GM12892 (cell line): ENCODE measurements at regions not wholly inside any gene's neighbourhood (a gene's known extent, or its start where the extent isn't known, plus 50 kb on each side); places are given as distances from the start of the nearest gene placed in this dataset.
"Not testable (repeated sequence)": the region's sequence is repeated elsewhere in the genome, so short reads cannot be mapped to it uniquely, and the experiment has no call there.

Experiments used
- DNase-seq: peaks from one replicate; pipeline ENCODE4 v3.0.0; 2011; ENCODE audit not compliant: insufficient read length
- FAIRE-seq: peaks from 2 replicates; lab custom pipeline; 2011; peaks lifted over from hg19 to GRCh38; lab: Jason Lieb, UNC
- POLR2A ChIP-seq: IDR thresholded peaks from 2 replicates; pipeline ENCODE4 v1.6.1; 2011; ENCODE audit warnings: low read depth, low read length, control low read depth
- POLR2AphosphoS5 ChIP-seq: IDR thresholded peaks from 2 replicates; pipeline ENCODE4 v1.6.1; 2011; ENCODE audit warnings: low read depth, low read length, control low read depth
- TAF1 ChIP-seq: IDR thresholded peaks from 2 replicates; pipeline ENCODE4 v1.6.1; 2011; ENCODE audit warnings: low read depth, mild to moderate bottlenecking, control low read depth, low read length, borderline replicate concordance

DNA sequence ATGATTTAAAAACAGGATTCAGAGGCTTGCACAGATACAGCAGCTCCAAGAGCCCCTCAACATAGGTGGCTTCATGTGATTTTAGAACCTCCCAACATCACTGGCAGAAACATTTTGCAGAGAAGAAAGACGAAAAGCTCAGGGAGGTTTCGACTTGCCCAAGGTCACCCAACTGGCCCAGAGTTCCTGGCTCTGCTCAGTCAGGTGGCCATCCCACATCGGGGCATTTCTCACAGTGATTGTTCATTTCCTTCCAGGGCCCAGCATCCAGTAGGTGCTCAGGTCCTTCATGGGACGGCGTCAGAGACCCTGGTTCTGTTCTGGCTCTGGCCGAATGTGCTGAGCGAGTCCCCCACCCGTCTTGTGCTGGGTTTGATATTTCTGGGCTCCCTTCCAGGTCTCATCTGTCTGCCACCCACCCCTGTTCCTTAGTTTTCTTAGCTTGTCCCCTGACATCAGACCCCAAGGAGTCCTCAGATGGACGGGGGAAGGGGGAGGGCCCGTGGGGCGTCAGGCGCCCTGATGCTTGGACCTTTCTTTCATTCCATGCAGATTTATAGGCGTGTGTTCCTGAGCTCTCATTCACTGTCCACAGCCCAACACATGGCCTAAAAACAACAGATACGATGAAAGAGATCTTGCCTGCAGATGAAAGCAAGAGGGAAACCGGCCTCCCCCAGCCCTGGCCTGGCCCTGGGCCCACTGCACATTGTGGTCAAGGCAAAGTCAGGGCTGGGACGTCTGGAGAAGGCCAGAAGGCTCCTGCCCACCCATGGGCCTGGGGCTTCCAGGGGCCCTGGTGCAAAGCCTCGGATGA is 123.1 kb upstream of the ZBTB40 start:
- TF ChIP-seq POLR2A (no peak), TAF1 (no peak), POLR2AphosphoS5 (no peak)
- no peak for FAIRE-seq

GRCh38 chr1:22329148-22329515 is 122.5 kb upstream of the ZBTB40 start:
- no peak for FAIRE-seq
- no peak for DNase-seq
- TF ChIP-seq TAF1 (no peak), POLR2AphosphoS5 (no peak), POLR2A (no peak)

More for the DNA sequence above, 123.1 kb upstream of the ZBTB40 start:
- DNase-seq, result no peak

- FAIRE-seq (no peak), DNase-seq (no peak)
- TF ChIP-seq POLR2A, result no peak
Observed at GRCh38 chr1:22330092-22330759, 121.4 kb upstream of the ZBTB40 start.

DNA sequence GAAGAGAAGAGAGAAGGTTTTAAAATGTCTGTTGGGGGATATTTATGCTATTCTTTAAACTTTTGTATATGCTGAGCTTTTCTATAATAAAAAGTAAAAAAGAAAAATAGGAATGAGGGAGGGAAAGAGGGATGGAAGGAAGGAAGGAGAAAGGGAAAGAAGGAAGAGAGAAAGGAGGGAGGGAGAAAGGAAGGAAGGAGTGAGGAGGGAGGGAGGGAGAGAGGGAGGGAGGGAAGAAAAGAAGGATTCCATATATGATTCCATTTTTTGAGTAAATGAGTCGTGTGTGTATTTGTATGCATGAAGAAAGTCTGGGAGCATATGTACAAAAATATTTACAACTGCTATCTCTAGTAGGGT is 120.9 kb upstream of the ZBTB40 start:
- no peak for FAIRE-seq
- TF ChIP-seq POLR2AphosphoS5, result no peak
- TF ChIP-seq POLR2A, result no peak
- TF ChIP-seq TAF1, result no peak

DNA sequence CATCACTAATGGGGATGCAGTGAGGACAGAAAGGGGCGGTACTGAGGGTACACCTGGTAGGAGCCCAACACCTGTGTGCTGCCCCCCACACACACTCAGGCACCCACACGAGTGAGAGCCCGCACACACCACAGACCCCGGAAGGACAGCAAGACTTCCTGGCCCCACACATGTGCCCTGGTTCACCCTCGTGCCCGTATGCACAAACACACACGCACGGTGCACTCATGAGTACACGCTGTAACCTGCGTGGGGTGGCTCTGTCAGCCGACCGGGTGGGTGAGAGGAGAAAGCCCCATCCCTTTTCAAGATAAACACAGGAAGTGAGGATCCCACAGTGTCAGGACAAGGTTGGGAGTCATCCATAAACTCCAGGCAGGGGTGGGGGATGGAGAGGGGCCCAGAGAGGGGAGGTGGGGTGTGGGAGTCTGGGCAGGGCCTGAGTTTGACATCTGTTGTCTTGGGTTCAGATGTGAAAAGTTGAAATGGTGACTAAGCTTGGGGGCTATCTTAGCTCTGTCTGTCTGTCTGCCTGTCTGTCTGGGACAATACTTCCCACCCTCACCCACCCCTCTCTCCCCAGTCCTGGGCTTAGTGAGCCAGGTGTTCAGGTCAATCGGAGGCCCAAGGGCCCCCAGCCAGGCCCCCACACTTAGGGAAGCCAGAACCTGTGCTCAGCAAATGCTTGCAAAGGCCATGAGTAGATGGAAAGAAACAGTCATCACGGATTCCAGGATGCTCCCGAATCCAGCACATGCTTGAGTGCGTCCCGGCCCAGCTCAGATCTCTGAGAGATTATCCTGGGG is 119.8 kb upstream of the ZBTB40 start:
- TF ChIP-seq POLR2AphosphoS5 (no peak), TAF1 (no peak), POLR2A (no peak)
- no peak for FAIRE-seq
- no peak for DNase-seq

More for the DNA sequence above, 120.9 kb upstream of the ZBTB40 start:
- no peak for DNase-seq

DNA sequence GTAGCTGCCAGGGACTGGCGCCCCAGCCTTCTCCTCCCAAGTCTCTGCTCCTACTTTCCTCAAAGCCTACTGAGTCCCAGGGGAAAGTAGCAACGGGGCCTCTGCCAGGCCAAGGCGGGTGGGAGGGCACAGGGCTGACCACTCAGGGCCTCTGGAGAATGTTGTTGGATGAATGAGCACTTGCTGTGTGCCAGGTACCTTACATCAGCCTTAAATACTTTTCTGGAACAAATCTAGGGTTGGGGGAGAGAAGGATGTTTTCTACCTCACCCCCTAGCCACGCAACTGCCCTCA is 119.3 kb upstream of the ZBTB40 start:
- DNase-seq (no peak), FAIRE-seq (no peak)
- no peak for TF ChIP-seq POLR2A
- no peak for TF ChIP-seq TAF1
- no peak for TF ChIP-seq POLR2AphosphoS5

- TF ChIP-seq TAF1, result no peak
- TF ChIP-seq POLR2A, result no peak
- TF ChIP-seq POLR2AphosphoS5, result no peak
- DNase-seq, result no peak
- no peak for FAIRE-seq
Observed at GRCh38 chr1:22332795-22333499, 118.7 kb upstream of the ZBTB40 start.

DNA sequence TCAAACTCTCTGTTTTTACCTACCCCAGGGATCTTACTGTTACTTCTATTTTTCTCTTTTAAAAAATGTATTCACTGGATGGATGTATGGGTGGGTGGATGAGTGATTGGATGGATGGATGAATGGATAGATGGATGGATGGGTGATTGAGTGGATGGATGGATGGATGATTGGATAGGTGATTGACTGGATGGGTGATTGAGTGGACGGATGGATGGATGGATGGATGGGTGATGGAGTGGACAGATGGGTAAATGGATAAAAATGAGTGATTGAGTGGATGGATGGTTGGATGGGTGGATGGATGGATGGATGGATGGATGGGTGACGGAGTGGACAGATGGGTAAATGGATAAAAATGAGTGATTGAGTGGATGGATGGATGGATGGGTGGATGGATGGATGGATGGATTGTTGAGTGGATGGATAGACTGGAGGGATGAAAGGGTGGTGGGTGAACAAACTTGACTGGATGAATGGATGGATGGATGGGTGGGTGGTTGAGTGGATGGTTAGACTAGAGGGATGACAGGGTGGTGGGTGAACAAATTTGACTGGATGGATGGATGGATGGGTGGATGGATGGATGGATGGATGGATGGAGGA is 118.0 kb upstream of the ZBTB40 start:
- TF ChIP-seq TAF1 (no peak), POLR2A (no peak), POLR2AphosphoS5 (no peak)
- no peak for FAIRE-seq

DNA sequence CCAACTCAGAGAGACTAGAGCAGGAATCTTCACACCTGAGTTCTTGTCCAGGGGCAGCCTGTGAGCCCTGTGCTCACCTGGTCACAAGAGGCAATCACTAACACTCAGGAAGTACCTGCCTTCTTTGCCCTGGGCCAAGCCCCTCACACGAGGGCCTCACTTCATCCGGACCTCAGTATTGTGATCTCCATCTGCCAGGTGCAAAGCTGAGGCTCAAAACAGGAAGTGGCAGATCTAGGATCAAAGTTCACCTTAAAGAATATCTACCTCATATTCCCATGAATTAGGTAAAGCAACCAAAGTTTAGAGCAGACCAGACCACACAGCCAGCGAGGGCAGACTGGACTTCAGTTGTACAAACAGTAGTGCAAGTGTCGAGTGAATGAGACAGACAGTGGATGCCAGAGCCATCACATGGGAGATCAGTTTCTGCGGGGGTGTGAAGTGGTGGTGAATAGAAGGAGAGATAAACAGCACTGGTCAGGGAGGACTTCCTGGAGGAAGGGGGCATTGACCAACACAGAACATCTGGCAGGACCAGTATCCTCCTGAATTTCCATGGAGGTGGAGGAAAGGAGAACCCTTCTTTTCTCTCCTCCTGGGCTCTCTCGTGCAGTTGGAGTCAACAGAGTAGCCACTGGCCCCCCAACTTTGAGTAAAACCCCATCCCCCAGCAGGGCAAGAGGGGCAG is 116.6 kb upstream of the ZBTB40 start:
- no peak for DNase-seq
- no peak for TF ChIP-seq TAF1
- no peak for TF ChIP-seq POLR2A
- TF ChIP-seq POLR2AphosphoS5, result no peak
- no peak for FAIRE-seq

More for the DNA sequence above, 118.0 kb upstream of the ZBTB40 start:
- no peak for DNase-seq

DNA sequence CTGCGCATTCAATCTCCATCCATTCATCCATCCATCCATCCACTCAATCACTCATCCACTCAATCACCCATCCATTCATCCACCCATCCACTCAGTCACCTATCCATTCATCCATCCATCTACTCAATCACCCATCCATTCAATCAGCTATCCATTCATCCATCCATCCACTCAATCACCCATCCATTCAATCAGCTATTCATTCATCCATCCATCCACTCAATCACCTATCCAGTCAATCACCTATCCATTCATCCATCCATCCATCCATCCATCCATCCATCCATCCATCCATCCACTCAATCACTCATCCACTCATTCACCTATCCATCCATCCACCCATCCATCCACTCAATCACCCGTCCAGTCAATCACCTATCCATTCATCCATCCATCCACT is 115.4 kb upstream of the ZBTB40 start:
- not testable (repeated sequence) for DNase-seq, FAIRE-seq

GRCh38 chr1:22336696-22337545 is 114.7 kb upstream of the ZBTB40 start:
- DNase-seq, FAIRE-seq: not testable (repeated sequence)
